MM.1S (cell line): ENCODE measurements at regions not wholly inside any gene's neighbourhood (a gene's known extent, or its start where the extent isn't known, plus 50 kb on each side); places are given as distances from the start of the nearest gene placed in this dataset.

Experiments
- CTCF ChIP-seq: fragments of 300-600 bp; sonication (generic); IDR thresholded peaks from 2 replicates; pipeline ENCODE4 v1.5.1; 2016; ENCODE audit warnings: antibody characterized with exemption, low read length, mixed read lengths
- EZH2 ChIP-seq: fragments of 300-600 bp; sonication (generic); optimal IDR thresholded peaks from 2 replicates; pipeline ENCODE3; 2017; ENCODE audit warnings: low read depth, mild to moderate bottlenecking, antibody characterized with exemption, low read length, mixed read lengths
- EZH2phosphoT487 ChIP-seq: fragments of 300-600 bp; sonication (generic); IDR thresholded peaks from 2 replicates; pipeline ENCODE4 v1.6.1; 2018; ENCODE audit warnings: antibody characterized with exemption, low read length

GRCh38 chr12:124725597-124726237 is 137.9 kb downstream of the SCARB1 start:
- no peak for TF ChIP-seq CTCF
- TF ChIP-seq EZH2phosphoT487: no peak
- no peak for TF ChIP-seq EZH2
